GM21529 (cell line): ENCODE measurements at regions not wholly inside any gene's neighbourhood (a gene's known extent, or its start where the extent isn't known, plus 50 kb on each side); places are given as distances from the start of the nearest gene placed in this dataset.
"Not testable (repeated sequence)": the region's sequence is repeated elsewhere in the genome, so short reads cannot be mapped to it uniquely, and the experiment has no call there.

Experiments used
- ATAC-seq: cut with Tn5 transposase; IDR thresholded peaks from one replicate; pipeline ENCODE4 v1.9.1; 2021; ENCODE audit not compliant: unreplicated experiment

GRCh38 chr4:169342906-169343564 lies 72.3 kb upstream of the SH3RF1 start:
- no peak for ATAC-seq

GRCh38 chr4:169342159-169342860 lies 71.6 kb upstream of the SH3RF1 start:
- no peak for ATAC-seq

- ATAC-seq, result peak; percentile 69
Observed at GRCh38 chr4:169341490-169341889, 70.7 kb upstream of the SH3RF1 start.

- peak; percentile 14 for ATAC-seq
Observed at GRCh38 chr4:169340834-169341233, 70.1 kb upstream of the SH3RF1 start.

- no peak for ATAC-seq
Observed at GRCh38 chr4:169338241-169338640, 67.5 kb upstream of the SH3RF1 start.

- no peak for ATAC-seq
Observed at GRCh38 chr4:169337510-169337909, 66.8 kb upstream of the SH3RF1 start.

- no peak for ATAC-seq
Observed at GRCh38 chr4:169335331-169335730, 64.6 kb upstream of the SH3RF1 start.

- ATAC-seq, result no peak
Observed at GRCh38 chr4:169334335-169334734, 63.6 kb upstream of the SH3RF1 start.

GRCh38 chr4:169333265-169333664 lies 62.5 kb upstream of the SH3RF1 start:
- ATAC-seq, result no peak

GRCh38 chr4:169332583-169332982 lies 61.8 kb upstream of the SH3RF1 start:
- no peak for ATAC-seq

GRCh38 chr4:169330811-169331210 lies 60.1 kb upstream of the SH3RF1 start:
- no peak for ATAC-seq

GRCh38 chr4:169330095-169330494 lies 59.3 kb upstream of the SH3RF1 start:
- ATAC-seq, result no peak

GRCh38 chr4:169327951-169328350 lies 57.2 kb upstream of the SH3RF1 start:
- ATAC-seq, result no peak

GRCh38 chr4:169323925-169324324 lies 53.2 kb upstream of the SH3RF1 start:
- ATAC-seq, result not testable (repeated sequence)

GRCh38 chr4:169322833-169323232 lies 52.1 kb upstream of the SH3RF1 start:
- ATAC-seq, result not testable (repeated sequence)
